SK-N-DZ (cell line): ENCODE measurements at regions not wholly inside any gene's neighbourhood (a gene's known extent, or its start where the extent isn't known, plus 50 kb on each side); places are given as distances from the start of the nearest gene placed in this dataset.

ENCODE experiments used
- DNase-seq: peaks from one replicate; pipeline ENCODE4 v3.0.0-alpha.2; 2015; ENCODE audit warnings: low spot score

- no peak for DNase-seq
Measured at GRCh38 chrX:117215683-117216082, 752.9 kb upstream of the CT83 start.

- no peak for DNase-seq
Measured at GRCh38 chrX:117196481-117196880, 733.7 kb upstream of the CT83 start.

- no peak for DNase-seq
Measured at GRCh38 chrX:117147249-117147648, 684.5 kb upstream of the CT83 start.

- no peak for DNase-seq
Measured at GRCh38 chrX:117138070-117138469, 675.3 kb upstream of the CT83 start.

- DNase-seq = no peak
Measured at GRCh38 chrX:117134983-117135382, 672.2 kb upstream of the CT83 start.

GRCh38 chrX:117120700-117121099 lies 657.9 kb upstream of the CT83 start:
- DNase-seq = no peak

GRCh38 chrX:117096528-117096927 lies 633.8 kb upstream of the CT83 start:
- no peak for DNase-seq

GRCh38 chrX:117095393-117095792 lies 632.6 kb upstream of the CT83 start:
- no peak for DNase-seq

- DNase-seq = no peak
Measured at GRCh38 chrX:117094149-117094548, 631.4 kb upstream of the CT83 start.

GRCh38 chrX:117093319-117093718 lies 630.5 kb upstream of the CT83 start:
- no peak for DNase-seq

- DNase-seq = no peak
Measured at GRCh38 chrX:117092641-117093040, 629.9 kb upstream of the CT83 start.

GRCh38 chrX:117063224-117063623 lies 600.4 kb upstream of the CT83 start:
- DNase-seq = no peak

GRCh38 chrX:117059848-117060247 lies 597.1 kb upstream of the CT83 start:
- DNase-seq = no peak

- DNase-seq = no peak
Measured at GRCh38 chrX:117053260-117053659, 590.5 kb upstream of the CT83 start.

- DNase-seq = no peak
Measured at GRCh38 chrX:117038918-117039440, 576.2 kb upstream of the CT83 start.

- DNase-seq = no peak
Measured at GRCh38 chrX:117010243-117010642, 547.5 kb upstream of the CT83 start.

- no peak for DNase-seq
Measured at GRCh38 chrX:117002981-117003380, 540.2 kb upstream of the CT83 start.

- DNase-seq = no peak
Measured at GRCh38 chrX:116975517-116975916, 512.7 kb upstream of the CT83 start.

- no peak for DNase-seq
Measured at GRCh38 chrX:116972362-116972761, 509.6 kb upstream of the CT83 start.

GRCh38 chrX:116961872-116962582 lies 499.3 kb upstream of the CT83 start:
- peak; percentile 1 for DNase-seq

GRCh38 chrX:116930311-116930710 lies 467.5 kb upstream of the CT83 start:
- no peak for DNase-seq

- no peak for DNase-seq
Measured at GRCh38 chrX:116897526-116897925, 434.8 kb upstream of the CT83 start.

- DNase-seq = no peak
Measured at GRCh38 chrX:116881961-116882360, 419.2 kb upstream of the CT83 start.

GRCh38 chrX:116873671-116874070 lies 410.9 kb upstream of the CT83 start:
- no peak for DNase-seq
